ENCODE measurements at regions not wholly inside any gene's neighbourhood (a gene's known extent, or its start where the extent isn't known, plus 50 kb on each side); places are given as distances from the start of the nearest gene placed in this dataset.

DNA sequence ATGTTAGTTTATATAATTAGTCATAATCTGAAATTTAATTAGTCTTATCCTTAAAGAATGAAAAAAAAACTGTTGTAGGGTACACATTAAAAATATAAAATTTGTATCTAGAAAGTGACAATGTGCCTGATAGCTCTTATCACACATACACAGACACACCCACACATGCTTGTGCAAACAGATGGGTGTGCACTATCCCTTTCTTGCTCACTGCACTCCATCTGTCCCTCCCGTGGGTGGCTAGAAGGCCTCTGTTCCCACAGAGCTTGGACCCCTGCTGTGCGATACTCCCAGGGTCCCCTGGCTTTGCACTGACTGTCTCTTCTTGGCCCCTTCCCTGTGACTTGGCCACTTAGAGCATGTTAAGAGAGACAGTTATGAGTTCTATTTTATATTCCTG, 123.9 kb upstream of the ACKR3 start:
- intact Hi-C loops (cut with micrococcal nuclease): no loop called here
- H2AFZ ChIP-seq (ENCODE audit: low read depth, low read length, poor library complexity, severe bottlenecking): no peak overlapping the region
- ChIA-PET POLR2A (no interaction called here), CTCF (no interaction called here), RAD21 (ENCODE audit: low non-redundant PET in 1 of 2, low total read pairs in 2 of 2, uncharacterized antibody in 2 of 2, unreplicated experiment in 2 of 2) (no interaction called here)
- TF ChIP-seq ZFX (IDR thresholded peaks at IDR 0.05) (no peak), JUND (IDR thresholded peaks at IDR 0.05) (no peak), YY1 (IDR thresholded peaks at IDR 0.05; ENCODE audit: extremely low read depth, insufficient replicate concordance, low read depth, low read length) (no peak), EZH2phosphoT487 (IDR thresholded peaks at IDR 0.05; ENCODE audit: borderline replicate concordance) (no peak), POLR2A (IDR thresholded peaks at IDR 0.05; ENCODE audit: borderline replicate concordance, extremely low read depth, insufficient read depth, insufficient read length) (no peak), SIN3A (IDR thresholded peaks at IDR 0.05; ENCODE audit: low read depth) (no peak), SP1 (IDR thresholded peaks at IDR 0.05; ENCODE audit: low read depth) (no peak), CBX3 (IDR thresholded peaks at IDR 0.05; ENCODE audit: low read depth) (no peak), ZNF274 (IDR thresholded peaks at IDR 0.05; ENCODE audit: low read depth, low read length) (no peak), FOSL1 (IDR thresholded peaks at IDR 0.05; ENCODE audit: low read depth) (no peak)
- TF ChIP-seq, protein P1, sequence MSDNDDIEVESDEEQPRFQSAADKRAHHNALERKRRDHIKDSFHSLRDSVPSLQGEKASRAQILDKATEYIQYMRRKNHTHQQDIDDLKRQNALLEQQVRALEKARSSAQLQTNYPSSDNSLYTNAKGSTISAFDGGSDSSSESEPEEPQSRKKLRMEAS (IDR thresholded peaks at IDR 0.05): no peak
- TF ChIP-seq, protein P2, sequence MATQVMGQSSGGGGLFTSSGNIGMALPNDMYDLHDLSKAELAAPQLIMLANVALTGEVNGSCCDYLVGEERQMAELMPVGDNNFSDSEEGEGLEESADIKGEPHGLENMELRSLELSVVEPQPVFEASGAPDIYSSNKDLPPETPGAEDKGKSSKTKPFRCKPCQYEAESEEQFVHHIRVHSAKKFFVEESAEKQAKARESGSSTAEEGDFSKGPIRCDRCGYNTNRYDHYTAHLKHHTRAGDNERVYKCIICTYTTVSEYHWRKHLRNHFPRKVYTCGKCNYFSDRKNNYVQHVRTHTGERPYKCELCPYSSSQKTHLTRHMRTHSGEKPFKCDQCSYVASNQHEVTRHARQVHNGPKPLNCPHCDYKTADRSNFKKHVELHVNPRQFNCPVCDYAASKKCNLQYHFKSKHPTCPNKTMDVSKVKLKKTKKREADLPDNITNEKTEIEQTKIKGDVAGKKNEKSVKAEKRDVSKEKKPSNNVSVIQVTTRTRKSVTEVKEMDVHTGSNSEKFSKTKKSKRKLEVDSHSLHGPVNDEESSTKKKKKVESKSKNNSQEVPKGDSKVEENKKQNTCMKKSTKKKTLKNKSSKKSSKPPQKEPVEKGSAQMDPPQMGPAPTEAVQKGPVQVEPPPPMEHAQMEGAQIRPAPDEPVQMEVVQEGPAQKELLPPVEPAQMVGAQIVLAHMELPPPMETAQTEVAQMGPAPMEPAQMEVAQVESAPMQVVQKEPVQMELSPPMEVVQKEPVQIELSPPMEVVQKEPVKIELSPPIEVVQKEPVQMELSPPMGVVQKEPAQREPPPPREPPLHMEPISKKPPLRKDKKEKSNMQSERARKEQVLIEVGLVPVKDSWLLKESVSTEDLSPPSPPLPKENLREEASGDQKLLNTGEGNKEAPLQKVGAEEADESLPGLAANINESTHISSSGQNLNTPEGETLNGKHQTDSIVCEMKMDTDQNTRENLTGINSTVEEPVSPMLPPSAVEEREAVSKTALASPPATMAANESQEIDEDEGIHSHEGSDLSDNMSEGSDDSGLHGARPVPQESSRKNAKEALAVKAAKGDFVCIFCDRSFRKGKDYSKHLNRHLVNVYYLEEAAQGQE (IDR thresholded peaks at IDR 0.05; ENCODE audit: low read depth): no peak
- TF ChIP-seq, protein P3, sequence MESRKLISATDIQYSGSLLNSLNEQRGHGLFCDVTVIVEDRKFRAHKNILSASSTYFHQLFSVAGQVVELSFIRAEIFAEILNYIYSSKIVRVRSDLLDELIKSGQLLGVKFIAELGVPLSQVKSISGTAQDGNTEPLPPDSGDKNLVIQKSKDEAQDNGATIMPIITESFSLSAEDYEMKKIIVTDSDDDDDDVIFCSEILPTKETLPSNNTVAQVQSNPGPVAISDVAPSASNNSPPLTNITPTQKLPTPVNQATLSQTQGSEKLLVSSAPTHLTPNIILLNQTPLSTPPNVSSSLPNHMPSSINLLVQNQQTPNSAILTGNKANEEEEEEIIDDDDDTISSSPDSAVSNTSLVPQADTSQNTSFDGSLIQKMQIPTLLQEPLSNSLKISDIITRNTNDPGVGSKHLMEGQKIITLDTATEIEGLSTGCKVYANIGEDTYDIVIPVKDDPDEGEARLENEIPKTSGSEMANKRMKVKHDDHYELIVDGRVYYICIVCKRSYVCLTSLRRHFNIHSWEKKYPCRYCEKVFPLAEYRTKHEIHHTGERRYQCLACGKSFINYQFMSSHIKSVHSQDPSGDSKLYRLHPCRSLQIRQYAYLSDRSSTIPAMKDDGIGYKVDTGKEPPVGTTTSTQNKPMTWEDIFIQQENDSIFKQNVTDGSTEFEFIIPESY (IDR thresholded peaks at IDR 0.05; ENCODE audit: extremely low read depth, insufficient replicate concordance, low read length): no peak
- TF ChIP-seq, protein P4, sequence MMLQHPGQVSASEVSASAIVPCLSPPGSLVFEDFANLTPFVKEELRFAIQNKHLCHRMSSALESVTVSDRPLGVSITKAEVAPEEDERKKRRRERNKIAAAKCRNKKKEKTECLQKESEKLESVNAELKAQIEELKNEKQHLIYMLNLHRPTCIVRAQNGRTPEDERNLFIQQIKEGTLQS (IDR thresholded peaks at IDR 0.05): no peak
- no TSS peak for BruUV-seq (replicated peaks)
- DNase-seq (ENCODE audit: low read depth, low spot score): no peak
- no peak for ATAC-seq
- peaks cover 0 to 5% of the 10 kb centered on the region in 2 experiments; a peak in 2 of 4 replicates for H3K4me1 ChIP-seq (ENCODE audit: control insufficient read depth in 1 of 2, insufficient read depth in 2 of 2, low read length in 2 of 2)
- H3K9me3 ChIP-seq (ENCODE audit: control insufficient read depth in 1 of 2, insufficient read depth in 1 of 2, low read depth in 1 of 2, low read length in 2 of 2): no peaks in the 10 kb centered on the region
- no peaks in the 10 kb centered on the region for H3K9me2 ChIP-seq (ENCODE audit: insufficient read depth)
- H3K4me3 ChIP-seq (replicated peaks in 1 of 2; ENCODE audit: low read depth in 1 of 2, low read length in 2 of 2): no peak overlapping the region
- no peaks in the 10 kb centered on the region for H3K79me2 ChIP-seq (ENCODE audit: insufficient read depth, low read length)
- H3K4me2 ChIP-seq (ENCODE audit: low read length): no peak overlapping the region
- no peaks in the 10 kb centered on the region for H4K20me1 ChIP-seq (ENCODE audit: insufficient read depth)
- H3K36me3 ChIP-seq (ENCODE audit: control insufficient read depth in 1 of 2, insufficient read depth in 2 of 2, low read length in 2 of 2): no peaks in the 10 kb centered on the region
- no peak overlapping the region for H3K9ac ChIP-seq (ENCODE audit: low read length)
- no peak overlapping the region for H3K27ac ChIP-seq (ENCODE audit: low read depth, low read length)
- peaks cover 6% of the 10 kb centered on the region; the same call in 1 of the 2 replicates for H3K27me3 ChIP-seq (ENCODE audit: insufficient read depth, low read length)
